SK-N-SH (cell line): ENCODE measurements at regions not wholly inside any gene's neighbourhood (a gene's known extent, or its start where the extent isn't known, plus 50 kb on each side); places are given as distances from the start of the nearest gene placed in this dataset.

Experiments used
- CTCF ChIA-PET: fragments of 300-600, 350-600 bp; formaldehyde crosslinking; extraction: SDS; loops from one replicate; lab custom pipeline; 2021; lab: Yijun Ruan, JAX
- POLR2A ChIA-PET: fragments of 350-600 bp; sonication (Branson Sonifier 250); formaldehyde crosslinking; extraction: SDS; loops from one replicate; lab custom pipeline; 2020; ENCODE audit warnings: antibody characterized with exemption, inconsistent platforms; lab: Yijun Ruan, JAX
- DNase-seq: peaks from one replicate; pipeline ENCODE4 v3.0.0; 2012
- H2AFZ ChIP-seq: fragments of 200-600 bp; sonication (generic); 2 replicates; pipeline ENCODE4 v1.8.1; 2016; ENCODE audit warnings: antibody characterized with exemption, mild to moderate bottlenecking, low read depth
- H3F3A ChIP-seq: fragments of 200-600 bp; sonication (generic); replicated peaks from 2 replicates; pipeline ENCODE3; 2016; ENCODE audit warnings: antibody characterized with exemption, mild to moderate bottlenecking; ENCODE audit not compliant: insufficient read depth
- H3K27ac ChIP-seq, 2 experiments: fragments of 200-500 bp in 1 of 2; fragments of 200-600 bp in 1 of 2; sonication (Bioruptor generic) in 1 of 2; sonication (generic), shearing (Covaris generic) in 1 of 2; 2 replicates each; pipeline versions ENCODE4 v1.5.1 to v1.6.1; 2014 to 2016; ENCODE audit warnings: low read depth in 2 of 2, inconsistent platforms in 1 of 2, low read length in 1 of 2, mild to moderate bottlenecking in 1 of 2, mixed read lengths in 1 of 2
- H3K27me3 ChIP-seq: fragments of 200-600 bp; sonication (generic), shearing (Covaris generic); 2 replicates; pipeline ENCODE4 v1.6.1; 2016; ENCODE audit warnings: mixed run types; ENCODE audit not compliant: insufficient read depth
- H3K36me3 ChIP-seq, 2 experiments: fragments of 200-500 bp in 1 of 2; fragments of 200-600 bp in 1 of 2; sonication (Bioruptor generic) in 1 of 2; sonication (generic) in 1 of 2; replicated peaks in 1 of 2; 2 replicates each; pipeline versions ENCODE3 to v1.5.1; 2014 to 2016; ENCODE audit warnings: low read length in 1 of 2, mild to moderate bottlenecking in 1 of 2; ENCODE audit not compliant: insufficient read depth in 2 of 2, control insufficient read depth in 1 of 2
- H3K4me1 ChIP-seq, 2 experiments: fragments of 200-500 bp in 1 of 2; fragments of 200-600 bp in 1 of 2; sonication (Bioruptor generic) in 1 of 2; sonication (generic), shearing (Covaris generic) in 1 of 2; 2 replicates each; pipeline versions ENCODE4 v1.5.1 to v1.6.1; 2014 to 2016; ENCODE audit warnings: low read depth in 1 of 2, low read length in 1 of 2, mixed run types in 1 of 2; ENCODE audit not compliant: insufficient read depth in 2 of 2, control insufficient read depth in 1 of 2
- H3K4me2 ChIP-seq: fragments of 200-600 bp; sonication (generic), shearing (Covaris generic); 2 replicates; pipeline ENCODE4 v1.6.1; 2017; ENCODE audit warnings: mixed run types
- H3K4me3 ChIP-seq, 2 experiments: fragments of 200-500 bp in 1 of 2; fragments of 200-600 bp in 1 of 2; sonication (Bioruptor generic) in 1 of 2; sonication (generic), shearing (Covaris generic) in 1 of 2; 2 replicates each; pipeline versions ENCODE4 v1.5.1 to v1.8.1; 2014 to 2016; ENCODE audit warnings: low read depth in 2 of 2, inconsistent platforms in 1 of 2, low read length in 1 of 2, mild to moderate bottlenecking in 1 of 2, mixed read lengths in 1 of 2, moderate library complexity in 1 of 2
- H3K79me2 ChIP-seq: fragments of 200-600 bp; sonication (generic); 2 replicates; pipeline ENCODE4 v1.8.1; 2017; ENCODE audit warnings: mild to moderate bottlenecking; ENCODE audit not compliant: insufficient read depth
- H3K9ac ChIP-seq: fragments of 200-600 bp; sonication (generic); 2 replicates; pipeline ENCODE4 v1.6.1; 2017; ENCODE audit warnings: mixed run types
- H3K9me2 ChIP-seq: fragments of 200-600 bp; sonication (generic); 2 replicates; pipeline ENCODE4 v1.6.1; 2017; ENCODE audit warnings: mixed run types
- H3K9me3 ChIP-seq: fragments of 200-600 bp; sonication (generic); 2 replicates; pipeline ENCODE4 v1.6.1; 2017; ENCODE audit warnings: mixed run types, mild to moderate bottlenecking, moderate library complexity
- H4K20me1 ChIP-seq: fragments of 200-600 bp; sonication (generic); 2 replicates; pipeline ENCODE4 v1.6.1; 2017; ENCODE audit warnings: mild to moderate bottlenecking, mixed run types; ENCODE audit not compliant: insufficient read depth
- CTCF ChIP-seq: fragments of 200-600 bp; sonication (generic); IDR thresholded peaks from 2 replicates; pipeline ENCODE4 v1.6.1; 2017; ENCODE audit warnings: antibody characterized with exemption, mild to moderate bottlenecking, moderate library complexity
- EP300 ChIP-seq, 2 experiments: IDR thresholded peaks; 2 replicates each; pipeline versions ENCODE4 v1.4.0 to v1.6.1; 2012; ENCODE audit warnings: borderline replicate concordance in 1 of 2, low read depth in 1 of 2, low read length in 1 of 2
- JUND ChIP-seq: IDR thresholded peaks from 2 replicates; pipeline ENCODE4 v1.4.0; 2012
- MAX ChIP-seq: IDR thresholded peaks from 2 replicates; pipeline ENCODE4 v1.4.0; 2012; ENCODE audit warnings: low read depth
- MXI1 ChIP-seq: IDR thresholded peaks from 2 replicates; pipeline ENCODE4 v1.6.1; 2012; ENCODE audit warnings: mild to moderate bottlenecking, low read depth, low read length, improper control_type of control experiment
- NFIC ChIP-seq: IDR thresholded peaks from 2 replicates; pipeline ENCODE4 v1.4.0; 2012; ENCODE audit warnings: borderline replicate concordance
- PBX3 ChIP-seq: IDR thresholded peaks from 2 replicates; pipeline ENCODE4; 2012
- POLR2AphosphoS5 ChIP-seq: IDR thresholded peaks from 2 replicates; pipeline ENCODE4 v1.6.1; 2012; ENCODE audit warnings: low read depth, low read length
- RCOR1 ChIP-seq: fragments of 150-350 bp; IDR thresholded peaks from 2 replicates; pipeline ENCODE4 v1.6.1; 2017; ENCODE audit warnings: antibody characterized with exemption, low read length
- REST ChIP-seq: IDR thresholded peaks from 2 replicates; pipeline ENCODE4 v1.6.1; 2012; ENCODE audit warnings: mild to moderate bottlenecking, low read depth, low read length, moderate library complexity
- RFX5 ChIP-seq: IDR thresholded peaks from 2 replicates; pipeline ENCODE4 v1.6.1; 2012; ENCODE audit warnings: mild to moderate bottlenecking, improper control_type of control experiment, low read length
- RXRA ChIP-seq: IDR thresholded peaks from 2 replicates; pipeline ENCODE4 v1.4.0; 2012; ENCODE audit warnings: low read depth, mild to moderate bottlenecking, borderline replicate concordance
- SMC3 ChIP-seq: IDR thresholded peaks from 2 replicates; pipeline ENCODE4 v1.6.1; 2012; ENCODE audit warnings: low read depth, low read length, improper control_type of control experiment
- TAF1 ChIP-seq: IDR thresholded peaks from 2 replicates; pipeline ENCODE4 v1.6.1; 2012; ENCODE audit warnings: low read depth, mild to moderate bottlenecking, low read length, moderate library complexity, borderline replicate concordance
- USF1 ChIP-seq: IDR thresholded peaks from 2 replicates; pipeline ENCODE4 v1.4.0; 2012; ENCODE audit warnings: low read depth, borderline replicate concordance
- WGBS: methylation state at CpG from one replicate; pipeline ENCODE4 v1.1.6; 2017; ENCODE audit warnings: low lambda C conversion rate; 5-methylcytosine and 5-hydroxymethylcytosine counted together

GRCh38 chr3:66762916-66763693 is 235.0 kb upstream of the KBTBD8 start:
- no peaks in the 10 kb centered on the region for H3F3A ChIP-seq
- ChIA-PET POLR2A (no interaction called here), CTCF (interaction anchor here (1.3 kb wide), 1 partner anchor 9 kb away, joined by 4 read pairs; no protein-coding TSS in a partner anchor)
- no peak overlapping the region for H3K9ac ChIP-seq
- TF ChIP-seq USF1 (no peak), PBX3 (no peak), RXRA (no peak), EP300 (IDR thresholded peaks at IDR 0.05; ENCODE audit: borderline replicate concordance in 1 of 2, low read depth in 1 of 2, low read length in 1 of 2) (no peak), MXI1 (no peak)
- H3K4me2 ChIP-seq: no peak overlapping the region
- no peaks in the 10 kb centered on the region for H3K27me3 ChIP-seq
- H3K27ac ChIP-seq: no peak overlapping the region
- no peaks in the 10 kb centered on the region for H3K36me3 ChIP-seq
- H2AFZ ChIP-seq: no peak overlapping the region
- no peaks in the 10 kb centered on the region for H4K20me1 ChIP-seq
- 30% methylated on average over 6 of the region's 6 CpGs for WGBS
- H3K9me3 ChIP-seq: no peaks in the 10 kb centered on the region
- H3K9me2 ChIP-seq: no peaks in the 10 kb centered on the region
- DNase-seq: no peak
- no peaks in the 10 kb centered on the region for H3K79me2 ChIP-seq
- H3K4me1 ChIP-seq: no peaks in the 10 kb centered on the region
- no peak overlapping the region for H3K4me3 ChIP-seq

- H3K27me3 ChIP-seq: no peaks in the 10 kb centered on the region; the same call in 1 of the 2 replicates
- no peak overlapping the region for H3K27ac ChIP-seq
- CTCF ChIA-PET: no interaction called here
- H3K79me2 ChIP-seq: no peaks in the 10 kb centered on the region
- TF ChIP-seq TAF1 (no peak), POLR2AphosphoS5 (no peak), NFIC (no peak), REST (no peak), RFX5 (no peak), JUND (no peak), MXI1 (no peak), CTCF (no peak), MAX (no peak), RCOR1 (no peak), SMC3 (no peak), PBX3 (no peak)
- TF ChIP-seq, all 33 proteins: peak for 0
- Histone ChIP-seq H3K9me3 (no peaks in the 10 kb centered on the region), H3K4me3 (no peak overlapping the region), H3K4me2 (no peak overlapping the region), H4K20me1 (no peaks in the 10 kb centered on the region), H3K9me2 (no peaks in the 10 kb centered on the region), H3K36me3 (no peaks in the 10 kb centered on the region), H3F3A (no peaks in the 10 kb centered on the region), H3K9ac (no peak overlapping the region), H3K4me1 (no peaks in the 10 kb centered on the region), H2AFZ (no peak overlapping the region)
- no peak for DNase-seq
- POLR2A ChIA-PET: no interaction called here
- WGBS: 47% methylated on average over 5 of the region's 5 CpGs
These were observed 220.0 kb upstream of the KBTBD8 start for GRCh38 chr3:66778107-66778506.
